NCI-H2227 (cell line): ENCODE measurements at regions not wholly inside any gene's neighbourhood (a gene's known extent, or its start where the extent isn't known, plus 50 kb on each side); places are given as distances from the start of the nearest gene placed in this dataset.

Source experiments
- DNase-seq: peaks from one replicate; lab custom pipeline; 2025; ENCODE audit not compliant: unreplicated experiment; lab: John Stamatoyannopoulos, UW

GRCh38 chr11:133582750-133583149 lies 50.4 kb upstream of the OPCML start:
- DNase-seq = no peak

GRCh38 chr11:133582326-133582725 lies 50.0 kb upstream of the OPCML start:
- no peak for DNase-seq
